Fibroblast of lung (primary cell): ENCODE measurements at regions not wholly inside any gene's neighbourhood (a gene's known extent, or its start where the extent isn't known, plus 50 kb on each side); places are given as distances from the start of the nearest gene placed in this dataset.

ENCODE experiments used
- CTCF ChIP-seq, 2 donors: IDR thresholded peaks in 1 of 2; conservative IDR thresholded peaks in 1 of 2; 1 replicate in 1 of 2; 2 replicates in 1 of 2; pipeline ENCODE4 v1.5.1; 2011 to 2012; ENCODE audit warnings: low read length in 2 of 2, control low read depth in 1 of 2, inconsistent platforms in 1 of 2, low read depth in 1 of 2, mild to moderate bottlenecking in 1 of 2
- EZH2 ChIP-seq: IDR thresholded peaks from 2 replicates; pipeline ENCODE4 v1.5.1; 2012; ENCODE audit warnings: low read length, control low read depth, mild to moderate bottlenecking; ENCODE audit errors: missing control alignments

DNA sequence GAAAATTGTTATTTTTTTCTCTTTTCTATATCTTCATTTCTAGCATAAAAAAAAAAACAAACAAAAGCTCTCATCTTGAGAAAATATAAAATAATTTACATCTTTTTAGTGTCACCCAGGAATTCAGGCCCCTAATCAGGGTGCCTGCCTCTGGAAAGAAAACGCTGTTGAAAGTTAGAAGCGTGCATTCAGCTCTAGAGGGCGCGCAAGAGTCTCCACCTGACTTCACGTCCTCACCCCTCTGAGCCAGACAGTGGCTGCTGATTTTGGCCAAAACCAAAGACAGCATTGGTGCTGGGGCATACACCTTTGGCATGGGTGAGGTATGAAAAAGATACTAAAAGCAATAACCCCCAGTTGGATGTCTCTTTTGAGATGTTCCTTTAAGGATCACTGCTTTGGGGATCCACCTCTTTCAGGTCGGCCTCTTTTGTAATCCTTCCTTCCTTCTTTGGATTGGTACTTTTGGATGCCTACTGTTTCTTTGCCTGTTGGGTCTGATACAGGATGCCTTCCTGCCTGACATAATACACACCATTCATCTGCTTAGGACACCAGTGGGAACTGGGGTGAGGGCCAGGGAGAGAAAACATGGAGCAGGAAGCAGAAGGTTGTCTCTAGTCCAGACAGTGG, 77.6 kb upstream of the CHRM3 start:
- TF ChIP-seq CTCF (conservative IDR thresholded peaks at IDR 0.05 in 1 of 2, IDR thresholded peaks at IDR 0.05 in 1 of 2; ENCODE audit: low read depth in 1 of 2, low read length in 2 of 2) (peak in 1 of 2 donors; percentile 32), EZH2 (no peak)
